Fibroblast of villous mesenchyme (primary cell): ENCODE measurements at regions not wholly inside any gene's neighbourhood (a gene's known extent, or its start where the extent isn't known, plus 50 kb on each side); places are given as distances from the start of the nearest gene placed in this dataset.

Experiments used
- DNase-seq: peaks from one replicate; pipeline ENCODE4 v3.0.0-alpha.2; 2010; ENCODE audit warnings: low read depth
- H3K4me3 ChIP-seq: 2 replicates; pipeline ENCODE4 v1.5.1; 2011; ENCODE audit warnings: low read depth, mild to moderate bottlenecking, low read length
- TF ChIP-seq, protein P1 (sequence below): IDR thresholded peaks from 2 replicates; pipeline ENCODE4 v1.5.1; 2012; ENCODE audit warnings: low read depth, mild to moderate bottlenecking, low read length; ENCODE audit not compliant: insufficient read depth

DNA sequence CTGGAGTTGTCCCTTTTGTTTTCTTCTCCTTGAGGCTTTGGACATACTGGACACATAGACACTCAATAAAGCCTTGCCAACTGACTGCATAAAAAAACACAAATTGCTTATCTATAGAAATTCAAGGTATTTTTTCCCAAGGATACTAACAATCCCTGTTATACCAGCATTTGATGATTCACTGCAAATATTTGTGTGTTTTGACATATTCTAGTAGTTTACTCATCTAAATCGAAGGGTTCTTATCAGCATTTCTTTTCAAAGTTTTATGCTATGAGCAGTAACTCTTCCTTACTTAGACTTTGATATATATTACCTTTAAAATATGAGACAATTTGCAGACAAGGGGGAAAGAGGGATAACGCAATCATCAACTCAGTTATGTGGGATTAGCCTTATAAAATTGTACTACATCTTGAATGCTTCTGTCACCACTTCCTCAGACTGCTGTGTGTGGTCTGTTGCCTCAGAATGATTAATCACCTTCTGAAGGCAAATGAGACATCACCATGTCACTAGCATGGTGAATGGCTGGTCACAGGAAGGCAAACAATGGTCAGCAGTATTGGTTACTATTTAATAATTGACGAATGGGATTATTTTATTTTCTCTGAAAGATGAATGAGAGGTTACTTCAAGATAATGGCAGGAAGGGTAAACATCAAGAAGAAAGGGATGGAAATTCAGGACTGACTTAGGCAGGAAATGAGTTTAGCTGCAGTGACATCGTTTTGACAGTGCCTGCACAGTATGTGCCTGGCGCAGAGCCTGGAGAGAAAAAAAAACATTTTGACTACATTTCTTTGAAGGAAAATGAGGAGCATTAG lies 544.3 kb upstream of the CNKSR2 start:
- H3K4me3 ChIP-seq: no peak overlapping the region
- DNase-seq: peak; percentile 19
- TF ChIP-seq, protein P1, sequence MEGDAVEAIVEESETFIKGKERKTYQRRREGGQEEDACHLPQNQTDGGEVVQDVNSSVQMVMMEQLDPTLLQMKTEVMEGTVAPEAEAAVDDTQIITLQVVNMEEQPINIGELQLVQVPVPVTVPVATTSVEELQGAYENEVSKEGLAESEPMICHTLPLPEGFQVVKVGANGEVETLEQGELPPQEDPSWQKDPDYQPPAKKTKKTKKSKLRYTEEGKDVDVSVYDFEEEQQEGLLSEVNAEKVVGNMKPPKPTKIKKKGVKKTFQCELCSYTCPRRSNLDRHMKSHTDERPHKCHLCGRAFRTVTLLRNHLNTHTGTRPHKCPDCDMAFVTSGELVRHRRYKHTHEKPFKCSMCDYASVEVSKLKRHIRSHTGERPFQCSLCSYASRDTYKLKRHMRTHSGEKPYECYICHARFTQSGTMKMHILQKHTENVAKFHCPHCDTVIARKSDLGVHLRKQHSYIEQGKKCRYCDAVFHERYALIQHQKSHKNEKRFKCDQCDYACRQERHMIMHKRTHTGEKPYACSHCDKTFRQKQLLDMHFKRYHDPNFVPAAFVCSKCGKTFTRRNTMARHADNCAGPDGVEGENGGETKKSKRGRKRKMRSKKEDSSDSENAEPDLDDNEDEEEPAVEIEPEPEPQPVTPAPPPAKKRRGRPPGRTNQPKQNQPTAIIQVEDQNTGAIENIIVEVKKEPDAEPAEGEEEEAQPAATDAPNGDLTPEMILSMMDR: no peak

DNA sequence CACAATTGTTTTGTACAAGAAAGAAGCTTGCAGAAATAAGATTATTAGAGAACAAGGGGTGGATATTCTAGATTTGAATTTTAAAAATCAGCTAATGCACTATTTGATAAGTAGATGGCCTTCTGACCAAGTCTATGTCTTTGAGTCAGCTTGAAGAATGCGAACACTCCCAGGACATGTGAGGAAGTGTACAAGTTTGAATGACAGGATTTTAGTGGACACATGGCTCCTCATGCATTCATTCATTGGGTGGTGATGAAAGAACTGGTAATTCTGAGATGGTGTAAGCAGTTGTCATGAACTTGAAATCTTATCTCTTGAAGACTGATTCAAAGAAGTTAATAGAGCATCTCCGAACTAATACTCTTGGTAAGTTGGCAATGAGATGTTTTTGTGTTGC lies 548.2 kb upstream of the CNKSR2 start:
- DNase-seq: no peak
- TF ChIP-seq, protein P1: no peak
- H3K4me3 ChIP-seq: no peak overlapping the region

DNA sequence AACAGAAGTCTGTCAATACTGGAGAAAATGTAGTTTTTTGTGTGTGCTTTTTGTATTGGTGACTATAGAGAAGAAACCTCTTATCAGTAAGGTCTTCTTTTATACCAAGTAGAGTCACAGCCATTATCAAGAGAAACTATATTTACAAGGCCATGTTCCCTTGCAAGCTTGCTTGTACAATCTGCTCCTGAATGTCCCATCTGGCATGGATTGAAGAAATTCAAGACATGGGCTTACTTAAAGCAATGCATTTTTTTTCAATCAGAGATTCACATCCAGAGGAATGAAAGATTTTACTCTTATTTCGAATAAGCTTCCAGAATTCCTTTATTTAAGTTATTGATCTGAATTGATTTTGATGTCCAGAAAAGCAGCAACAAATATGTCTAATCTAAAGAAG lies 537.3 kb upstream of the RPS6KA3 start:
- TF ChIP-seq, protein P1: no peak
- DNase-seq: no peak
- H3K4me3 ChIP-seq: no peak overlapping the region

DNA sequence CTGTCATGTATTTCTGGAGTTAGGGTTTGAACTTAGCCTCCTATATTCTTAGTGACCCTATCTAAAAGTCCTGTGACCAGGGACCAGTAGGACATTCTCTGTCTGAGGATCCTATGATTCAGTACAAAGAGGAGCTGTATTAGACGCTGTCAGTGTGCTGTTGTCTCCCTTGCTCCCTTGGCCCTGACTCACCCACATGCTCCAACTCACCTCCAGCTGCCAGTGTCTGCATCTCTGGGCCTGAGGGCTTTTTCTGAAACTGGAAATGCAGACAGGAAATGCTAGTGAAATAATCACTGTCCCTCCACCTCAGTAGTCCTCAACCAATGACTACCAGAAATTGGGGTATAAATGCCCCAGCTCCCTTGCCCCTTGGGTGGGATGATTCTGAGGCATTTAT lies 535.3 kb upstream of the RPS6KA3 start:
- no peak overlapping the region for H3K4me3 ChIP-seq
- TF ChIP-seq, protein P1: no peak
- DNase-seq: no peak

DNA sequence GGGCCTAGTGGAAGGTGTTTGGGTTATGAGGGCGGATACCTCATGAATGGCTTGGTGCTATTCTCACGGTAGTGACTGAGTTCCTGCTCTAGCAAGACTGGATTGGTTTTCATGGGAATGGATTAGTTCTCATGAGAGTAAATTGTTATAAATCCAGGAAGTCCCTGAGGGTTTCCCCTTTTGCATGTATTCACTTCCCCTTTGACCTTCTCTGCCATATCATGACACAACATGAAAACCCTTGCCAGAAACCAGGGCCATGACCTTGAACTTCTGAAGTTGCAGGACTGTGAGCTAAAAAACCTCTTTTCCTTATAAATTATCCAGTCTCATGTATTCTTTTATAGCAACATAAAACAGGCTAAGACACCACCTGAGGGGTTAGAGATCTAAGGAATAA lies 529.7 kb upstream of the RPS6KA3 start:
- no peak overlapping the region for H3K4me3 ChIP-seq
- no peak for DNase-seq
- TF ChIP-seq, protein P1: no peak

DNA sequence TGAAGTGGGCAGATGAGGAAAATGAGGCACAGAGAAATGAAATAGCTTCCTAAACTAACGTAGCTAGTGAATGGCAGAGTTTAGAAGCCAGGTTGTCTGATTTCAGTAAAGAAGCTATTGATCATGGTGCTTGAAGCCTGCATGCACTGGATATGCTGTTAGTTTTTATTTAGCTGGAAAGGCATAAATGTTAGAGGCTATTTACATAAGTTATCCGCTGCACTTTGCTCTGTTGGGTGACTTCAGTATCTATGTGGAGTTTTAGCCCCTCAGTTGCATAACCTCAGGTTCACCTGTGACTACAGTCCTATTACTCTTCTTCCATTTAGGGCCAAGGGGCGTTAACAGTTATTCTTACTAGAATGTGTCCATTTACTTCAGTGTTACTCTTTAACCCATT lies 522.4 kb upstream of the RPS6KA3 start:
- H3K4me3 ChIP-seq: no peak overlapping the region
- DNase-seq: no peak
- TF ChIP-seq, protein P1: no peak

DNA sequence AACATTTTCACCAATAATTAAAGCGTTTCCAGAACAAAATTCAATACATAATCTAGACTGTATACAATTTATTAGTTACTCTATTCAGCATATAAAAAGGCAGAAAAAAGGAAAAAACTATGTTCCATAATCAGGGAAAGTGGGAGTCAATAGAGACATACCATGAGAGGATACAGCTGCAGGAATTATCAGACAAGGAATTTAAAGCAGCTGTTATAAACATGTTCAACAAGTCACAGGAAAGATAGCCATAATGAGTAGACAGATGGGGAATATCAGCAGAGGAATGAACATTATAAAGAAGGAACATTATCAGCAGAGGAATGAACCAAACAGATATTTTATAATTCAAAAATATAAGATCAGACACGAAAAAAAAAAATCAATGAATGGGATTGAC lies 500.6 kb upstream of the RPS6KA3 start:
- TF ChIP-seq, protein P1: no peak
- H3K4me3 ChIP-seq: no peak overlapping the region
- no peak for DNase-seq
